K562 (cell line): ENCODE measurements at regions not wholly inside any gene's neighbourhood (a gene's known extent, or its start where the extent isn't known, plus 50 kb on each side); places are given as distances from the start of the nearest gene placed in this dataset.

Experiments
- ATAC-seq: fragments of 200-7000 bp; cut with Tn5 transposase; 3 replicates; pipeline ENCODE4 v1.9.1; 2020; ENCODE audit warnings: moderate library complexity
- BruUV-seq: library from RNA; stranded (reverse); fragments of 400-500 nt; replicated peaks from 2 replicates; lab custom pipeline; 2021; lab: Mats Ljungman, UMichigan
- CTCF ChIA-PET: fragments of 300-600 bp; formaldehyde crosslinking; extraction: SDS; loops from one replicate; lab custom pipeline; 2021; ENCODE audit warnings: low intra/inter-chr PET ratio; lab: Yijun Ruan, JAX
- POLR2A ChIA-PET: fragments of 300-600, 350-650 bp; sonication (Branson Sonifier 250); formaldehyde crosslinking; extraction: SDS; loops from one replicate; lab custom pipeline; 2021; ENCODE audit warnings: antibody characterized with exemption, inconsistent platforms; lab: Yijun Ruan, JAX
- DNase-seq, 4 experiments: peaks; one replicate each; pipeline versions ENCODE4 v3.0.0 to v3.0.0-alpha.2; 2011 to 2018; ENCODE audit warnings: low spot score in 3 of 4, mixed read lengths in 3 of 4; ENCODE audit errors: extremely low read depth in 1 of 4
- FAIRE-seq: peaks from 2 replicates; lab custom pipeline; 2011; peaks lifted over from hg19 to GRCh38; lab: Jason Lieb, UNC
- H2AFZ ChIP-seq: 2 replicates; pipeline ENCODE4 v1.6.0; 2011; ENCODE audit warnings: low read depth, low read length, control low read depth, inconsistent platforms
- H3K27ac ChIP-seq: fragments of 200-600 bp; 3 replicates; pipeline ENCODE4 v1.8.0; 2011; ENCODE audit warnings: low read depth, mild to moderate bottlenecking, control low read depth, inconsistent platforms, low read length, moderate library complexity, mixed read lengths; ENCODE audit errors: extremely low read depth
- H3K27me3 ChIP-seq, 2 experiments: fragments of 300-600 bp in 1 of 2; 2 replicates in 1 of 2; 3 replicates in 1 of 2; pipeline versions ENCODE4 v1.6.0 to v1.8.0; 2011; ENCODE audit warnings: inconsistent platforms in 2 of 2, low read length in 2 of 2, mild to moderate bottlenecking in 1 of 2, mixed read lengths in 1 of 2, moderate library complexity in 1 of 2; ENCODE audit not compliant: control insufficient read depth in 2 of 2, insufficient read depth in 2 of 2
- H3K36me3 ChIP-seq: fragments of 300-600 bp; 3 replicates; pipeline ENCODE4 v1.8.0; 2011; ENCODE audit warnings: mild to moderate bottlenecking, low read length, inconsistent platforms; ENCODE audit not compliant: control insufficient read depth, insufficient read depth
- H3K4me1 ChIP-seq, 2 experiments: fragments of 200-600 bp in 1 of 2; replicated peaks in 1 of 2; 2 replicates in 1 of 2; 3 replicates in 1 of 2; pipeline versions ENCODE4 v1.5.1 to v1.8.0; 2011; ENCODE audit warnings: inconsistent platforms in 2 of 2, low read length in 2 of 2, mild to moderate bottlenecking in 1 of 2, mixed read lengths in 1 of 2, moderate library complexity in 1 of 2; ENCODE audit not compliant: control insufficient read depth in 2 of 2, insufficient read depth in 2 of 2
- H3K4me2 ChIP-seq: 2 replicates; pipeline ENCODE4 v1.6.1; 2011; ENCODE audit warnings: low read length, control low read depth, inconsistent platforms, mixed read lengths; ENCODE audit not compliant: insufficient read depth
- H3K4me3 ChIP-seq: fragments of 200-600 bp; sonication (generic), shearing (Covaris generic); 2 replicates; pipeline ENCODE4 v1.5.1; 2016; ENCODE audit warnings: control low read depth, inconsistent platforms
- H3K79me2 ChIP-seq: fragments of 200-600 bp; 3 replicates; pipeline ENCODE4 v1.8.0; 2011; ENCODE audit warnings: low read length, inconsistent platforms; ENCODE audit not compliant: control insufficient read depth, insufficient read depth
- H3K9ac ChIP-seq, 2 experiments: 2 replicates each; pipeline versions ENCODE4 v1.6.0 to v1.6.1; 2011; ENCODE audit warnings: low read depth in 2 of 2, low read length in 2 of 2, control low read depth in 1 of 2, inconsistent platforms in 1 of 2, mild to moderate bottlenecking in 1 of 2, mixed read lengths in 1 of 2; ENCODE audit not compliant: insufficient read depth in 1 of 2
- H3K9me1 ChIP-seq: one replicate; pipeline ENCODE4 v1.6.0; 2011; ENCODE audit warnings: inconsistent platforms, mild to moderate bottlenecking, low read length, moderate library complexity; ENCODE audit not compliant: control insufficient read depth, insufficient read depth
- H3K9me3 ChIP-seq: replicated peaks from 2 replicates; pipeline ENCODE4 v1.5.1; 2011; ENCODE audit warnings: low read depth, low read length, inconsistent platforms; ENCODE audit not compliant: control insufficient read depth, insufficient read depth
- H4K20me1 ChIP-seq: replicated peaks from 2 replicates; pipeline ENCODE4 v1.6.1; 2011; ENCODE audit warnings: low read length, inconsistent platforms, mixed read lengths; ENCODE audit not compliant: control insufficient read depth, insufficient read depth
- BRD9 ChIP-seq: fragments of 450-650 bp; IDR thresholded peaks from 2 replicates; pipeline ENCODE4 v1.6.1; 2018; ENCODE audit warnings: low read depth; ENCODE audit not compliant: partially characterized antibody
- NCOR1 ChIP-seq: fragments of 450-650 bp; IDR thresholded peaks from 2 replicates; pipeline ENCODE4 v1.6.1; 2016; ENCODE audit warnings: mild to moderate bottlenecking, moderate library complexity
- RBBP5 ChIP-seq: fragments of 200-600 bp; sonication (generic); IDR thresholded peaks from 2 replicates; pipeline ENCODE4 v1.6.1; 2012; ENCODE audit warnings: borderline replicate concordance, mild to moderate bottlenecking, low read length, control low read depth, inconsistent platforms; ENCODE audit not compliant: insufficient read depth, poor library complexity, severe bottlenecking
- SRF ChIP-seq, 2 experiments: fragments of 250-450, 450-650 bp in 1 of 2; sonication (Bioruptor Pico) in 1 of 2; sonication (generic) in 1 of 2; formaldehyde crosslinking; IDR thresholded peaks; 2 replicates each; pipeline versions ENCODE4 v1.5.0 to v1.5.1; 2020 to 2022; ENCODE audit warnings: mild to moderate bottlenecking in 1 of 2, missing genetic modification reagents in 1 of 2
- XRCC5 ChIP-seq: fragments of 200-400 bp; formaldehyde crosslinking; IDR thresholded peaks from 2 replicates; pipeline ENCODE4 v1.6.1; 2017; ENCODE audit warnings: low read depth, mild to moderate bottlenecking, low read length
- ZNF764 ChIP-seq: fragments of 250-450 bp; sonication (Bioruptor Pico); IDR thresholded peaks from 2 replicates; pipeline ENCODE4 v1.4.0; 2020; ENCODE audit warnings: low read depth, mild to moderate bottlenecking, moderate library complexity
- WGBS: fragments of 100-300 bp; shearing (Covaris generic); methylation state at CpG from one replicate; pipeline ENCODE4 v1.1.6; 2016; ENCODE audit warnings: low coverage, mixed read lengths; ENCODE audit not compliant: insufficient coverage; ENCODE audit errors: missing lambda C conversion rate; 5-methylcytosine and 5-hydroxymethylcytosine counted together
- in situ Hi-C: fragments of 300-500 bp; cut with MboI; formaldehyde crosslinking; loops from 4 replicates; pipeline ENCODE4 v1.15.0; 2018; ENCODE audit warnings: inconsistent platforms, mixed read lengths
- intact Hi-C: fragments of 100-400 bp; cut with micrococcal nuclease; formaldehyde crosslinking; loops from 2 replicates; pipeline ENCODE4 v1.14.2; 2022
- TF ChIP-seq, protein P1 (sequence below): fragments of 450-650 bp; IDR thresholded peaks from 2 replicates; pipeline ENCODE4 v1.6.1; 2016

DNA sequence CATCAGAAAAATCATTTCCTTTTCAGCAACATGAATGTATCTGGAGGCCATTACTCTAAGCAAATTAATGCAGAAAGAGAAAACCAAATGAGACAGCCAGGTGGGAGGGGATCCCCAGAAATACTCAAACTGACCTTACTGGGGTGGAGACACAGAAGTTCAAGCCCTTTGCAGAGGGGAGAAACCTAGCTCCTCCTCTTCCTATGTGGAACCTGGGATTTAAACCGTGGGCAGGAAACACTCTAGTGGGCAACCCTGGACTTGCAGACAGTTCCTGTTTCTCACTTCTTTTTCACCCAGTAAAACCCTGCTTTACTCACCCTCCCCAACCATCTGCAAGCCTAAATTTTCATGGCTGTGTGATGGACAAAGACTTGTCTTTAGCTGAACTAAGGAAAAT, 61.3 kb downstream of the SLITRK6 start:
- TF ChIP-seq BRD9 (no peak), ZNF764 (CRISPR knock-in tag) (no peak), NCOR1 (no peak), XRCC5 (no peak), RBBP5 (no peak), SRF (CRISPR knock-in tag; IDR thresholded peaks at IDR 0.05) (no peak)
- TF ChIP-seq, protein P1, sequence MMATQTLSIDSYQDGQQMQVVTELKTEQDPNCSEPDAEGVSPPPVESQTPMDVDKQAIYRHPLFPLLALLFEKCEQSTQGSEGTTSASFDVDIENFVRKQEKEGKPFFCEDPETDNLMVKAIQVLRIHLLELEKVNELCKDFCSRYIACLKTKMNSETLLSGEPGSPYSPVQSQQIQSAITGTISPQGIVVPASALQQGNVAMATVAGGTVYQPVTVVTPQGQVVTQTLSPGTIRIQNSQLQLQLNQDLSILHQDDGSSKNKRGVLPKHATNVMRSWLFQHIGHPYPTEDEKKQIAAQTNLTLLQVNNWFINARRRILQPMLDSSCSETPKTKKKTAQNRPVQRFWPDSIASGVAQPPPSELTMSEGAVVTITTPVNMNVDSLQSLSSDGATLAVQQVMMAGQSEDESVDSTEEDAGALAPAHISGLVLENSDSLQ: no peak
- ATAC-seq (no peak), DNase-seq (no peak), FAIRE-seq (no peak)
- no peak overlapping the region for H3K4me2 ChIP-seq
- POLR2A ChIA-PET: no interaction called here
- H3K9me3 ChIP-seq: no peaks in the 10 kb centered on the region
- in situ Hi-C loops: no loop called here
- no peaks in the 10 kb centered on the region for H3K79me2 ChIP-seq
- no peak overlapping the region for H3K4me3 ChIP-seq
- H3K4me1 ChIP-seq: no peaks in the 10 kb centered on the region
- H3K9me1 ChIP-seq: no peaks in the 10 kb centered on the region
- no peaks in the 10 kb centered on the region for H3K36me3 ChIP-seq
- H2AFZ ChIP-seq: no peak overlapping the region
- no peak overlapping the region for H3K9ac ChIP-seq
- WGBS: no CpG with 5 or more reads among the region's 1 CpG
- H4K20me1 ChIP-seq: no peaks in the 10 kb centered on the region
- intact Hi-C loops: no loop called here
- CTCF ChIA-PET: no interaction called here
- BruUV-seq: no TSS peak
- no peaks in the 10 kb centered on the region for H3K27me3 ChIP-seq
- H3K27ac ChIP-seq: no peak overlapping the region
